ENCODE measurements at regions not wholly inside any gene's neighbourhood (a gene's known extent, or its start where the extent isn't known, plus 50 kb on each side); places are given as distances from the start of the nearest gene placed in this dataset.

- intact Hi-C loops (cut with micrococcal nuclease) = no loop called here
- H3K4me1 Mint-ChIP-seq = no peaks in the 10 kb centered on the region
- Histone ChIP-seq H3K27me3 (ENCODE audit: control insufficient read depth, insufficient read depth, low read length) (no peaks in the 10 kb centered on the region), H3K9me3 (ENCODE audit: control insufficient read depth, insufficient read depth, low read length) (no peaks in the 10 kb centered on the region), H3K36me3 (ENCODE audit: control insufficient read depth, insufficient read depth, low read length) (no peaks in the 10 kb centered on the region), H3K4me3 (ENCODE audit: low read length) (no peak overlapping the region), H3K27ac (ENCODE audit: low read length) (no peak overlapping the region), H3K4me1 (ENCODE audit: control insufficient read depth, insufficient read depth, low read length) (no peaks in the 10 kb centered on the region)
- DNase-seq = no peak
- H3K4me3 Mint-ChIP-seq = no peak overlapping the region
- TF ChIP-seq, protein P1, sequence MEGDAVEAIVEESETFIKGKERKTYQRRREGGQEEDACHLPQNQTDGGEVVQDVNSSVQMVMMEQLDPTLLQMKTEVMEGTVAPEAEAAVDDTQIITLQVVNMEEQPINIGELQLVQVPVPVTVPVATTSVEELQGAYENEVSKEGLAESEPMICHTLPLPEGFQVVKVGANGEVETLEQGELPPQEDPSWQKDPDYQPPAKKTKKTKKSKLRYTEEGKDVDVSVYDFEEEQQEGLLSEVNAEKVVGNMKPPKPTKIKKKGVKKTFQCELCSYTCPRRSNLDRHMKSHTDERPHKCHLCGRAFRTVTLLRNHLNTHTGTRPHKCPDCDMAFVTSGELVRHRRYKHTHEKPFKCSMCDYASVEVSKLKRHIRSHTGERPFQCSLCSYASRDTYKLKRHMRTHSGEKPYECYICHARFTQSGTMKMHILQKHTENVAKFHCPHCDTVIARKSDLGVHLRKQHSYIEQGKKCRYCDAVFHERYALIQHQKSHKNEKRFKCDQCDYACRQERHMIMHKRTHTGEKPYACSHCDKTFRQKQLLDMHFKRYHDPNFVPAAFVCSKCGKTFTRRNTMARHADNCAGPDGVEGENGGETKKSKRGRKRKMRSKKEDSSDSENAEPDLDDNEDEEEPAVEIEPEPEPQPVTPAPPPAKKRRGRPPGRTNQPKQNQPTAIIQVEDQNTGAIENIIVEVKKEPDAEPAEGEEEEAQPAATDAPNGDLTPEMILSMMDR (IDR thresholded peaks at IDR 0.05) = no peak
- H3K9me3 Mint-ChIP-seq = no peaks in the 10 kb centered on the region
- WGBS (ENCODE audit: insufficient coverage) = 83% methylated on average over 6 of the region's 6 CpGs
- H3K27me3 Mint-ChIP-seq (ENCODE audit: low read depth in 2 of 2) = peaks cover 0 to 8% of the 10 kb centered on the region in 2 donors
- no peak overlapping the region for H3K27ac Mint-ChIP-seq
- H3K36me3 Mint-ChIP-seq = no peaks in the 10 kb centered on the region
- ATAC-seq = no peak
Measured at GRCh38 chr16:86899151-86899550, 320.8 kb downstream of the FOXL1 start.

DNA sequence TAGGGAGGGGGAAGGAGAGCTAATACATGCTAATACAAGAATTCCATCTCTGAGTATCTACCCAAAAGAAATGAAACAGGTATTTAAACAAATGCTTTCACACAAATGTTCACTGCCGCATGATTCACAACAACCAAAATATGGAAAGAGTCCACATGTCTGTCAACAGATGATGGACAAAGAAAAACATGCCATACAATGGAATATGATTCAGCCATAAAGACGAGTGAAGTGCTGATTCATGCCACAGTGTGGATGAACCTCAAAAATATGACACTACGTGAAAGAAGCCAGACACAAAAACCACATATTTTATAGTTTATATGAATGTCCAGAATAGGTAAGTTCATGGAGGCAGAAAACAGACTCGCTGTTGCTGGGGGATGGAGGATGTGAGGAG, 321.4 kb downstream of the FOXL1 start:
- Histone ChIP-seq H3K4me1 (ENCODE audit: control insufficient read depth, insufficient read depth, low read length) (no peaks in the 10 kb centered on the region), H3K27ac (ENCODE audit: low read length) (no peak overlapping the region), H3K27me3 (ENCODE audit: control insufficient read depth, insufficient read depth, low read length) (no peaks in the 10 kb centered on the region), H3K36me3 (ENCODE audit: control insufficient read depth, insufficient read depth, low read length) (no peaks in the 10 kb centered on the region), H3K9me3 (ENCODE audit: control insufficient read depth, insufficient read depth, low read length) (no peaks in the 10 kb centered on the region), H3K4me3 (ENCODE audit: low read length) (no peak overlapping the region)
- Mint-ChIP-seq H3K27ac (no peak overlapping the region), H3K27me3 (ENCODE audit: low read depth in 2 of 2) (peaks cover 0 to 8% of the 10 kb centered on the region in 2 donors), H3K4me3 (no peak overlapping the region), H3K36me3 (no peaks in the 10 kb centered on the region), H3K9me3 (no peaks in the 10 kb centered on the region), H3K4me1 (no peaks in the 10 kb centered on the region)
- WGBS (ENCODE audit: insufficient coverage) = 65% methylated on average over 3 of the region's 4 CpGs
- intact Hi-C loops (cut with micrococcal nuclease) = no loop called here
- TF ChIP-seq, protein P1 (IDR thresholded peaks at IDR 0.05) = no peak
- DNase-seq (no peak), ATAC-seq (no peak)

GRCh38 chr16:86901483-86901882, 323.1 kb downstream of the FOXL1 start:
- Histone ChIP-seq H3K4me3 (ENCODE audit: low read length) (no peak overlapping the region), H3K4me1 (ENCODE audit: control insufficient read depth, insufficient read depth, low read length) (no peaks in the 10 kb centered on the region), H3K27me3 (ENCODE audit: control insufficient read depth, insufficient read depth, low read length) (no peaks in the 10 kb centered on the region), H3K27ac (ENCODE audit: low read length) (no peak overlapping the region), H3K9me3 (ENCODE audit: control insufficient read depth, insufficient read depth, low read length) (no peaks in the 10 kb centered on the region), H3K36me3 (ENCODE audit: control insufficient read depth, insufficient read depth, low read length) (no peaks in the 10 kb centered on the region)
- peaks cover 0 to 8% of the 10 kb centered on the region in 2 donors for H3K27me3 Mint-ChIP-seq (ENCODE audit: low read depth in 2 of 2)
- no peak overlapping the region for H3K27ac Mint-ChIP-seq
- no peaks in the 10 kb centered on the region for H3K4me1 Mint-ChIP-seq
- ATAC-seq = no peak
- DNase-seq = no peak
- H3K36me3 Mint-ChIP-seq = no peaks in the 10 kb centered on the region
- H3K4me3 Mint-ChIP-seq = no peak overlapping the region
- intact Hi-C loops (cut with micrococcal nuclease) = no loop called here
- TF ChIP-seq, protein P1 (IDR thresholded peaks at IDR 0.05) = no peak
- 81% methylated on average over 6 of the region's 6 CpGs for WGBS (ENCODE audit: insufficient coverage)
- H3K9me3 Mint-ChIP-seq = no peaks in the 10 kb centered on the region

DNA sequence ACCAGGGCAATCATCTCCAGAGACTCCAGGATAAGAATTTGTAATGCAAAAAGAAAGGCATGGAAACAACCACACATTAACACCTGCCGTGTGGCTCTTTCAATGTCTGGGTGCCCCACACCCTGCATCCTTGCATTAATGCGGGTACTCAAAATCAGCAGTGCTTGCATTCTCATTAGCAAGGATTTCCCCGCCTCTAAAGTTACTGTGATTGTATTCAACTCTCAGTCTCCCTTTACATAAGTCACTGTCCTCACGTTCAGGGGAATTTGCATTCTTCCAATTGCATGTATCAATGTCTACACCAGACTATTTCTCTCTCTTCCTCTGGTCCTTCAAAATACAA, 324.3 kb downstream of the FOXL1 start:
- no peaks in the 10 kb centered on the region for H3K9me3 ChIP-seq (ENCODE audit: control insufficient read depth, insufficient read depth, low read length)
- whole genome bisulfite sequencing (ENCODE audit: insufficient coverage) = 87% methylated on average over 4 of the region's 4 CpGs
- intact Hi-C loops (cut with micrococcal nuclease) = no loop called here

More for the DNA sequence above, 324.3 kb downstream of the FOXL1 start:
- DNase-seq (no peak), ATAC-seq (no peak)
- H3K27me3 Mint-ChIP-seq (ENCODE audit: low read depth in 2 of 2) = peaks cover 0 to 8% of the 10 kb centered on the region in 2 donors
- H3K4me1 Mint-ChIP-seq = no peaks in the 10 kb centered on the region
- Histone ChIP-seq H3K4me3 (ENCODE audit: low read length) (no peak overlapping the region), H3K36me3 (ENCODE audit: control insufficient read depth, insufficient read depth, low read length) (no peaks in the 10 kb centered on the region), H3K4me1 (ENCODE audit: control insufficient read depth, insufficient read depth, low read length) (no peaks in the 10 kb centered on the region), H3K27me3 (ENCODE audit: control insufficient read depth, insufficient read depth, low read length) (no peaks in the 10 kb centered on the region), H3K27ac (ENCODE audit: low read length) (no peak overlapping the region)
- TF ChIP-seq, protein P1 (IDR thresholded peaks at IDR 0.05) = no peak
- no peaks in the 10 kb centered on the region for H3K36me3 Mint-ChIP-seq
- H3K27ac Mint-ChIP-seq = no peak overlapping the region
- no peak overlapping the region for H3K4me3 Mint-ChIP-seq
- H3K9me3 Mint-ChIP-seq = no peaks in the 10 kb centered on the region

Data from natural killer cell (primary cell).